Activated CD4-positive, alpha-beta T cell treated with anti-CD3 and anti-CD28 coated beads, Interleukin-2, amount 50 U/mL, for 48 hours (primary cell): ENCODE measurements at regions not wholly inside any gene's neighbourhood (a gene's known extent, or its start where the extent isn't known, plus 50 kb on each side); places are given as distances from the start of the nearest gene placed in this dataset.

Experiments used
- DNase-seq, 2 experiments: peaks; one replicate each; pipeline ENCODE4 v3.0.0-alpha.2; 2020

DNA sequence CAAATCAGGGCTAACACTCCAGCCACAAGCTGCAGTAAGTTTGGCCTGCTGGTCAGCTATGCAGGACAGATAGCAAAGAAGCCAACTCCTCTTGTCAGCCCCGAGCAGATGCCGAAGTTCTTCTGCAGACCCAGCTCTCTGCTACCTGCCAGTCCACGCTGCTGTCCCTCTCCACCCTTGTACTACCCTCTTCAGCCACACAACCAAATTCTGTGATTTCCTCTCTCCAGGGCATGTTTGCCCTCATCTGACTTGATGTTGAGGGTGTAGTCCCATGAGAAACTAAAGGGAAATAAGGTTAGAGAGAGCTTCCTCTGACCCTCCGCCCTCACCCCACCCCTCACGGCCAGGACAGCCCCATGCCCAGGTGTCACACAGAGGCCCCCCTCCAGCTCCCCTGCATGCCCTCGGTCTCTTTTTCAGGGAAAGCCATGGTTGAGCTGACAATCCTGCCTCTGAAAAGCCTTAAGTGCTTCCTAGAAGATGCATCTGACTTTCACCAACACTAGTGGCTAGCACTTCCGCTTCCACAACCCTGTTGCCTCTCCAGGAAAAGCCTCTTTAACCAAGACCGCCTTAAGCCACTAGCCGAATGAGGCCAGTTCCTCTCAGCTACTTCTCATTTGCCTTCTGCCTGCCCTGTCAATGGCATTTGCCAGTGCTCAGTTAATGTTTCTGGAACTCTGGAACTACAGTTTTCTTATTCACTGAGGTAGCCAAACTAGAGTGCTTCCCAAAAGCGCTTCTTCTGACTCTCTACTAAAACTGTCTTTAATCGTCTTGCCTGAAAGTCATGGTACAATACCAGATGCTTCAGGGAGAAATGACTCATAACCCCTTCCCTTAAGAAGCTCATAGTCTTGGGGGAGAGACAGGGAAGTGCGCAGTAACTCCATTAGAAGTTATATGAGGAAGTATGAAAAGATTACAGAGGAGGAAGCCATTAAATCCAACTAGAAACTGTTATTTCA, 300.4 kb upstream of the STT3B start:
- DNase-seq: no peak

DNA sequence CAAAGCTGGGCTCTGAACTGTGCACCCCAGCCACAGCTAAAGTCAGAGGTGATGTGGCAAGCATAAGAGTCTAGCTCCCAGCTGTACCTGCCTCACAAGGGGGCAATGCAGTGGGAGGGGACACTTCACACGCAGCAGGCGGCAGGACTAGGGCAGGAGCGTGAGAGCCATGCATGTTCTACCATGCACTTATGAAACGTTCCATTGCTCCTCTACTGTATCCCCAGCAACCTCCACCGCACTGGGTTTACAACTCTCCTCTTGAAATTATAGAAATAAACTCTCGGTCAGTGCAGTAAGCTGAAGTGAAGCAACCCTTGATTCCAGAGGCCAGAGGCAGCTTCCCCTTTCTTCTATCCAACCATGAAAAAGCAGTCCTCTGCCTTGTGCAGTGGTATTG, 298.6 kb upstream of the STT3B start:
- DNase-seq: no peak

DNA sequence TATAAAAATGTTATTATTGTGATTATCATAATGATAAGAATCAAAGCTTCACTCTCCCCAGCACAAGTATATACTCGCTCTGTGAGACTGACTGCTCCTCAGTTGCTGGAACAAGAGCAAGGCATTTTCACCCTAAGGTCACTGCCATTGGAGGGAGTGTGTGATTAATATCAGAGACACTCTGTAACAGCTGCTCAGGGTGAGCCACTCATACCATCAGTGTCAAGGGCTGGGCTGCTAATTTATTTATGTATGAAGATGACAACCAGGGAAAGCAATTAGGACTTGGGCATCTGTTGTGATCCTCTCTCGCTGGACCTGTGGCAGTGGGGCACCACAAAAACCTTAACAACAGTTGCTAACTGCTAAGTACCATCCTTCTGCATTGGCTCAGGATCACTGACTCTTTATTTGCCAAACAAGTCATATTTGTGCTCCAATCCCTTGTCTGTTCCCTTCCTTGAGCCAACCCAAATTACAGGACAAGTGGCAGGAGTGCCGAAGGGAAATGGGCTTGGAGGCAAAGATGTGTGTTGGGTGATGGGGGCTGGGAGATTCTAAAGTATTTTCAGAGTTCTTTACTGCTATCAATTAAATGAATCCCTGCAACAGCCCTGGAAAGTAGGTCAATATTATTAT, 297.5 kb upstream of the STT3B start:
- no peak for DNase-seq

DNA sequence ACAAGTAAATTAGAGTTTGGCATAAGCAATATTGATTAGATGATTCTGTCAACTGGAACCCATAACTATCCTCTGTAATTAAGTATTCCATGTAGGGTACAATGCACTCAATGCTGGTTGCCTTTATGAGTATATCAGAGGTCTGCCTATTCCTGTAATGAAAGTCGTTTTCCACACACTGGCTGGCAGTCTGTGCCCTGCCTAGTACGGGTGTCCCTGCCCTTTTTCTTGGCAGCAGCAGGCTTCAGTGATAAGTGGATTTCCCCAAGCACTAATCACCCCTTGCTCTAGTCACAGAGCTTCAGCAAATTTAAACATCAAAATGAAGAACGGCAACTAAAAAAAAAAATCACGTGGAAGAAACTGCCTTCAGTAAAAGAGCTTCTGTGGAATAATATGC, 294.8 kb upstream of the STT3B start:
- DNase-seq: no peak

DNA sequence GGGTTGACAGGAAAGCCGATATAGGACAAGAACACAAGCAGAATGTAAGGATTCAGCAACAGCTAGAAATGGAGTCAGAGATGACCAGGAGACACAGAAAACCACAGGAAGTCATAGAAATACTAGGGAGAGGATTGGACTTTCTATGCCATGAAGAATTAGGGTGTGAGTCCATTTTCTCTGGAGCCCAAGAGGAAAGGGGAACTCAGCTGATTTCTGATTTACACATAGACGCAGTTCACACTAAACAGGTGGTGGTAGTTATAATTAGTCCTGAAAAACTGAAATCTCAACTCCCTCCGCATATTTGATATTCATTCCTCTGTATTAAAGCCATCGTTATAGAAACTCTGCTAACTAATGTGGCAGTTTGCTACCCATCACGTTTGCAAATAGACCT, 292.7 kb upstream of the STT3B start:
- DNase-seq: no peak

DNA sequence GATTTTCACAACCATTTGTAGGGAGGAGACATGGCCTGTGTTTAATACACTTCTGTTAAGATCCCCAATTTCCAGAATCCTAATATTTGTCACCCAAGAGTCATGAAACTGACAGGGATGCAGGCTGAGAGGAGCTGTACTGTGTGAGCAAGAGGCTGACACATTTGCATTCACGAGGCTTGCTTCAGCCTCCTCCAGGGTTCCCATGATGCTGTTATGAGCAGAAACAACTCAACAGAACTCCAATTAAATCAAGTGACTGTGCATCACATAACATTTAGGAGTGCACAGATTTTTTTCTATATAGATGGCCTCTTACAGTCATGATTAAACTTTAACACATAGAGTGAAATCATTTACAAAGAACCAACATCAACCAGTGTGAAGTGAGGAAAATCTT, 292.3 kb upstream of the STT3B start:
- no peak for DNase-seq

DNA sequence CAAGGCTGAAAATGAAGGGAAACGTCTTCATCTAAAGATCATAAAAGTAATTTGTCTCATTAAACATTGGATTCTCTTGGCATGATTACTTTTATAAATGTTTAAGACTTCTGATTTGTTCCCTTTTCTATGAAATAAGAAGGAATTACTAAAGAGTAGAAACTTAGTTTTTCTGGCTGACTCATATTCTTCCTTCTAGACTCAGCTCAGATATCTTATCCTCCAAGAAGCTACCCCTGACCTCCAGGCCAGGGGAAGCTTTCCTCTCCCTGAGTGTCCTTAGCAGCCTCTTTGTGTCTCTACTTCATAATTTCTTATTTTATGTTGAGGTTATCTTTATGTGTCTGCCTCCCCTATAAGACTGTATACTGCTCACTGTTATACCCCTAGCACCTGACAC, 291.9 kb upstream of the STT3B start:
- DNase-seq: no peak

DNA sequence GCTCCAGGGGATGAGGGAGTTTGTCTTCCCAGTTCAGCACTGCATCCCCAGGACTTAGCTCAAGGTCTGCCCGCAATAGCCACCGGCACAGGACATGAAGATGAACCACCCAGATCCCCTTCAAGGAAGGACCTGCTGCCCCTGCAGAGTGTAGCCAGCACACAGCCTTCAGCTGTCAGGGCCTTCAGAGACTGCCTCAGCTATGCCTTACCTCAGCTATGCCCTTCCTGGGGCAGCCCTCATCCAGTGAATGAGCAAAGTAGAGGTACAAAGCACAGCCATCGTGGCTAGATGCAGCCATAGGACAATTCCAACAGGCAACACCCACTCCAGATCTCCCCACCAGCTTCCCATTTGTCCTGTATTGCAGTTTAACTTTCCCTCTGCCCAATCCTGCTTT, 291.2 kb upstream of the STT3B start:
- no peak for DNase-seq

DNA sequence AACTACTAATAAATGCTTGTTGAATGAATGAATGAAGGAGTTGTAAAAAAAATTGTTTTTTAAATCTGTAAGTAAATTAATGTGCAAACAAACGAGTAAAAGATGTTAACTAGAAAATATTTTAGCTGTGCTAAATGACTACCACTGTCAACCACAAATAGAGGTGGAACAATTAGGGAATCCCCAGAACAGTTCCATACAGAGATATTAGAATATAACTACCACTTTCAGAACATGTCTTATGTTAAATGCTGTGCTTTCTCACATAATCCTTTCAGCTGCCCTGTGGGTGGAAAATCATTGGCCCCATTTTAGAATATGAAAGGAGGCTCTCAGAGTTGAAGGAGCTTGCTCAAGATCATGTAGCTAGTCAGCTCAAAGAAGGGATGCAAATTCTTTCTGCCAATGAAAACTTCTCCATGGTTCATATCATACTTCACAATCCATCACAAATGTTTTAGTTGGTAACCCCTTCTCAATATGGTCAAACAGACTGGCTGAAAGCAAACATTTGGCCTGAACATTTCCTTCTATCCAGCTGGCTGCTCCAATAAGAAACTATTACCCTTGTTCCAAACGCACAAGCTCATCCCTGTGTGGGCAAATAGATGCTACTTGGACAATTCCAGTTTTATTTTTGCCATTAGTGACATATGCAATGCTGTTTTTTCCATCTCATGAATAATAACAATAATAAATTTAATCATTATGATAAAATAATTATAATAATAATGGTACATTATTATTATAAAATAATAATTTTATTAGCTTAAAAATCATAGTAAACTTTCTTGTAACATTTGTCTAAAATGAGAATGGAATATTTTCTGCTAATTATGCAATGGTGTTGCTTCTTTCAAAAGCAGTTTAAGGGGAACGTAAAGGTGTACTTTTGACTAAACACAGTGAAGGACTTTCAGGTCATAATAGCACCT, 290.4 kb upstream of the STT3B start:
- no peak for DNase-seq

DNA sequence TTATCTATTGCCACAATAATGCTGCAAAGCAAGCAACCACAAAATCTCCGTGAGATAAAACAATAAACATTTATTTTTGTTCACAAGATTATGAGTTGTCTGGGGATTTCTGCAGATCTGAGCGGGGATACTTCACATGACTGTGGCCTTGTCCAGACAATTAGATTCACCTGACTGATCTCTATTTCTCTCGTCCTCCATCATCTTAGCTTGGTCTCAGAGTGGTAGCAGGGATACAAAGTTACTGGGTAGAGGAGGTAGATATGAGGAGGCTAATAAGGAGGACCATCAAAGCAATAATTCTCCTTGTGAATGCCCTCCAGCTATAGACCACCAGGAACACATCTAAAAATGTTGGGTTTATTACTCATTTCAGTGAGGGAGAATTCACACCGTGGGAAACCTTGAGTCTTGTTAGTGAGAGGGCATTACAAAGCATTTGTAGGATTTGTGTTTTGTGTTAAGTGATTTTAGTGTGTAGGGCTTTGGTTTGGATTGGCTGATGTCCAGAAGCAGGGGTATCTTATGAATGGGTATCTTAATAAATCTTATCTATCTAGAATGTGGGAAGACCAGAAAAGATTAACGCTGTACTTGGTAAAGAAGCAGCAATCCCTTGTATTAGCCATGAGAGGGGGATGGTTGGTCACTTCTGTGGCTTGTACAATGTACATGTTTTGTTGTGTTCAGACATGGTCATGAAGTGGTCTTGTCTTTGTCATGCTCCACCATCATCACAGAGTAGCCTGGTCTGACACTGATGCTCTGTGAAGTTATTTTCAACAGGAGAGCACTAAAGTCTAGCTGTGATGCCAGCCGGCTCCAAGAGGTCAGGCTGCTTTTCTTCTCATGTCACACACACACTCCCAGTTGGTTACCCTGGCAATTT, 287.6 kb upstream of the STT3B start:
- no peak for DNase-seq

DNA sequence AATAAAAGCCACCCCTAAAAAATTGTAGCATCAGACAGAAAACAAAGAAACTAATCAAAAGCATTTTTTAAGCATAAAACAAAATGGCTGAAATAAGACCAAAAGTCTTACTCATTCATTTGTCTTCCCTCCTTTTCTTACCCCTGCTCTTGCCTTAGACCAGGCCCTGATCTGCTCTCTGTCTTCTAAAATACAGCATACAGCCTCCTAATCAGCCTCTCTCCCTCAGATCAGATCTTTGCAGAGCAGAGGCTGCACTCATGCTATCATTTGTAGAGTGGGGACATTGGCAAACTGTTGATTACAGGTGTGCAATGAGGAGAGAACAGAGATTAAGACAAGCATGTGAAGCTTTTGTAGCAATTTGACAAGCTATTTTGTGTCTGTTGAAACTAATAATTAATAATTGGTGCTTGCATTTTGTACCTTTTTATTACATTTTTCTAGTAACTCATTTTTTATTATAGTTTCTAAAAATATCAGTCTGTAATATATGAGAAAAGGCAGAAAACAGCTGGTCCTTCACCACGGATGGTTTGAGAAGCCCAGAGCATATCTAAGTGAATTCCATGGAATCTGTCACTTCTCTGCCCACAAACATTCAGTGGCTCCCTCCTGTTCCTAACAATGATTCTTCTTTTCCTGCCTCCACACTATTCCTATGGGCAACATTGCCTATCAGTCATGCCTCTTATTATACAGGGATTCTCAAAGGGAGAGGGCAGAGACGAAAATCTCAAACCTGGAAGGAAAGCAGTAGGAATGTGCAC, 286.2 kb upstream of the STT3B start:
- no peak for DNase-seq

DNA sequence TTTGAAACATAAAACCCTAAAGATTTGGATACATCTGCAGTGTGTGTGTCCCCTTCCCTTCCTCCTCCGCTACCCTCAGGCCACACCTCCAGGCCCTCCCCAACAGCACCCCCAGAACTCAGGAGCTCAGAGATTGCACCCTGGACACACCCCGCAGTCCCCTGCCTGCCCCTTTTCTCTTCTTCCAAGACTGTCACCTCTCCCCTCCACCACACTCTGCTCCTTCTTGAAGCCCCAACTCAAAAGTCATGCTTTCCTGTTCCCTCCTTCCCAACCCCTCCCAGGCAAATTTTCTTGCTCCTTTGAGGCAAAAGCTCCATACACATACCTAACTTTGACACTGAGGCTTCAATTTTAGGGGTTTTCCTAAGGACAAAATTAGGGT, 285.7 kb upstream of the STT3B start:
- DNase-seq: no peak

DNA sequence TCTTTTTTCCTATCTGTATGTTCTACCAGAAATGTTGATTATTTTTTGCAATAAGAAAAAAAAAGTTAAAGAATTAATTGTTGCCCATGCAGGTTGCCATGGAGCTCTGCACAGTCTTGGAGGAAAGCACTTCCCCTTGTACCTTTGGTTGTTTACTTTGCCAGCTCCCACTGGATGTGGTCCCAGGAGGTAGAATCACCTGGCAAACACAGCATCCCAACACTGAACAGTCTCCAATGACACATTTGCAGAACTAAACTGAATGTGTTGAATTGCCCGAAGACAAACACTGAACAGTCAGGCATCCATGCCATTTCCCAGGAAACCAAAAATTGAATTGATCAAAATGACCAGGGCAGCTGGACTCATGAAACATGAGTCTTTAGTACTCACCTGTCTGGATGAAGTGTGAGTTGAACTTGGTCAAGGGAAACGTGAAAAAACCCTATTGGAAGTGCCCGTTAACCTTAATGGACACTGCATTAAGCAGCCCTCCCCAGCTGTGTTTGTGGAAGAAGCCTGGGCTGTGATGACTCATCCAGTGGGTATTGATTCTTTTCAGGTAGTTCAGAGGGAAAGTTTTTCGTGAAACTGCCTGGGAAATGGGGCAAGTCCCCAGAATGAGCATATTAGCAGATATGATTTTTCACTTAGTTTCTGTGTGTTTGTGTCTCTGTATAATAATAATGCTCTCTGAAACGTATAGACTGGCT, 284.7 kb upstream of the STT3B start:
- peak in 1 of 2 experiments; percentile 49 for DNase-seq

DNA sequence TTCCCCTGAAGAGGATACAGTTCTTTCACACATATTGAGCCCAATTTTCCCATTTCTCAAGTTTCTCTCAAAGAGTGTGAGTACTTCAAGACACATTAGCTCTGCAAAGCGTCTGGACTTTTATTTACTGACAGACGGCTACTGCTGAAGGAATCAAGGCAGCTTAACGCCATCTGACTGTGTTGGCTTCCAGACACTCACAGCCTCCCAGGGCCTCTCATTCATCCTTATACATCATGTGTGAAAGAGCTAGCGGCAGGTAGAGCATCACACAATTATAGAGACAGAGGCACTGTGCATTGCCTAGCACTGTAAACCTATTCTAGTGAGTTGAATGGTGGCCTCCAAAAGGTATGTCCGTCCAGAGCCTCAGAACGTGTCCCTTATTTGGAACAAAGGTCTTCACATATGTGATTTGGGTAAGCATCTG, 284.1 kb upstream of the STT3B start:
- no peak for DNase-seq

DNA sequence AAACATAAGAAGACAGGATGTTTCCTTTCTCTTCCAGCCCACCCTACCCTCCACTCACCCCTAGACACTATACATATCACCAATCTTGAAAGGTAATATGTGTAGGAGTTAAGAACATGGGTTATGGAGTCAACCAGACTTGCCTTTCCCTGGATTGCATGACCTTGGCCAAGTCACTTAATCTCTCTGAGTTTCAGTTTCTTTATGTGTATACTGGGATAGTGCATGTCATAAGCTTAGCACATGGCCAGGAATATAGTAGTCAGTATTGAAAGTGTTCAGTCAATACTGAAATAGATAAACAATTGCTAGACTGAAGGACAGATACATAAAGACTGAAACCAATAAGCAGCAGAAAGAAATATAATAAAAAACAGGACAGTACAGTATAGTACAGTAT, 283.2 kb upstream of the STT3B start:
- no peak for DNase-seq

DNA sequence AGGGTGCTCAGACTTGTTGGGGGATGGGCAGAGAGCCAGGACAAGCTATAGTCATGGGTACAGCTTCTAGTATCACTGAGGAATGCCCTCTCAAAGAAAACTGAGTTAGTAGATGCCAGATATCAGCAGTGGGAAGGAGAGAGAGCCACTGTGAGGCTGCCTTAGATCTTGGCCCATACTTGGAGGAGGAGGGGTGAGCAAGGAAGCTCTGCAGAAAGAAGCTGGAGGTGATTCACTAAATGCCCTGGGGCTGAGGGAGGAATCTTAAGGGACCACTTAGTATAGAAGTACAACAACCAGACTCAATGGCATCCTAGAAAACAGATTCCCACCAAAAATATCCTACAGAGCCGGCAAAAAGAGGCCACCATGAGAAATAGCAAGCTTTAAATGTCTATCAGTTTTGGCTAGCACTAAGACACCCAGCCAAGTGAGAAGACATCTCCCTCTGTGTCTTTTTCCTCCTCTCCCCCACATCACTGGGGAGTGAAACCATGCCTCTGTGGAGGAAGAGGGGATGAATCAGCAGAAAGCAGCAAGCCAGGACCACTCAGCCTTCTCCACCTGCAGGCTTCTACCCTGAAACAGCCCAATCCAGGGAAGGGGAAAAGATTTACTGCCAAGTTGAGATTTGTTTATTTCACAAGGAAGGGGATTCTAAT, 282.5 kb upstream of the STT3B start:
- DNase-seq: no peak

DNA sequence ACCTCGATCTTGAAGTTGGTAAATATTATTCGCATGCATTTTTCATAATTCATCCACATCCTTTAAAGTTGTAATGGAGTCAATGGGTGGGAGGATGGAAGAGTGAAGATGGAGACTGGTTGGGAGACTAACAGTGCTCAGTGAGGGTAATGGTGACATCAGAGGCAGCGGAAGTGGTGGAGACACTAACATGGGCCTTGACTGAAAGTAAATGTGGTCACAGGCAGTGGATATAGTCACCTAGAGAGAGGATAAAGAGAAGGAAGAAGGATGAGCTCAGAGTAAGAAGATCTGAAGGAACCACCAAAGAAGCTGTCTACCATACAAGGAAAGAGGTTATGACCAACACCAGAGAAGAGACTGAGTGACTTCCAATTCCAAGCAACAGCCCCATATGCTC, 281.6 kb upstream of the STT3B start:
- DNase-seq: no peak

DNA sequence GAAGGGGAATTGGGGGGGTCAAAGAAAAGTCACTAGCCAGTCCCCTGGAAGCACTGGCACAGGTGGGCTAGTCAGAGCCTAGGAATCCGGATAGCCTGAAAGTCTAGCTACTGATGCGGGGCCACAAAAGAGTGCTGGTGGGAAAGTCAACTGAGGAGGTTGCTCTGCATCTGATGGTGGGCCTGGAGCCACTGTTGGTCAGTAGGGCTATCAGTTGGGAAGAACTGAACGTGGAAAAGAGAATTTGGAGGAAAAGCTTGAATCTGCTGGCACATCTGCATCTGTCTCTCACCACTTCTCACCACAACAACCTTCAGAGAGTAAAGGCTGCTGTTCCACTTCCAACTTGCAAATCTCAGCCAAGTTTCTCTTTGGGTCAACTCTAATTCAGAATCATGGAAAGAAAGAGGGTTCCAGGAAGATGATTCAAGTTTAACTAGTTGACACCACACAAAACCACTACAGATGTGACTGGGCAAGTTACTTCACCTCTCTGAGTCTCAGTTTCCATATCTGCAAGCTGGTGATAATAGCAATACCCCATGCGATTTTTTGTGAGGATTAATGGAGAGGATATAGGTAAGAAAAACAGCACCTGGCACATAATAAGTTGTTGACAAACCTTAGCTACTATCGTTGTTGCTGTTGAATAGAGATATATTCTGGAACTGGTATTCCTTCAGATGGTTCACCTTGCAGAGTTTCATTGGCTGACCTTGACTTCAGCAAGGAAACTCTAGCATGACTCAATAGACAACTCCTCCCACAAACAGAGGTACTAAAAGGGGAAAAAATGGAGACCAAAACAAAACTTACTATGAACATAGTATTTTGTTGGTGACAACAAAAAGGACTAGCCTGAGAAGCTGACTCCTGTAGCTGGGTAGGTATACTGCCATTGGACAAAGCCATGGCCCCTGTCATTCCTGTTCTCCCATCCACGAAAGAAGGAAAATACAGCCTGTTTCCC, 280.2 kb upstream of the STT3B start:
- DNase-seq: no peak

DNA sequence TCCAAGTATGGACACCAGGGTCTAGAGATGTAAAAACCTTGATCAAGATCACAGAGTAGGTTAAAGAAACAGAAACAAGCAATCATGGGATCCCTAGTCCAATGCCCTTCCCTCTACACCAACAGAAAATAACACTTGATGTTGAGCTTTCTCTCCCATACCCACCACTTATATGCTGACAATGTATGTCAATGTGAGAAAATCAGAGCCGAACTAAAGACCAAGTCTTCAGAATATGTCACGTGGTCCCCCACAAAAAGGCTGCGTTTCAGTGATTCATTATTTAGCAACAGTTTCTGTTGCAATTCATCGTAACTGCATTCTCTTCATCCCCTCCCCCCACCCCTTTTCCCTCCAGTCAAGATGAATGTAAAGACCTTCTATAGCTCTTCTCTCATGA, 278.9 kb upstream of the STT3B start:
- DNase-seq: no peak
